PFSK-1 (cell line): ENCODE measurements at regions not wholly inside any gene's neighbourhood (a gene's known extent, or its start where the extent isn't known, plus 50 kb on each side); places are given as distances from the start of the nearest gene placed in this dataset.

Experiments
- POLR2AphosphoS5 ChIP-seq: IDR thresholded peaks from 2 replicates; pipeline ENCODE4 v1.6.1; 2012; ENCODE audit warnings: low read depth, mild to moderate bottlenecking, control low read depth, low read length, moderate library complexity
- TAF1 ChIP-seq: IDR thresholded peaks from 2 replicates; pipeline ENCODE4 v1.6.1; 2012; ENCODE audit warnings: low read length, control low read depth, borderline replicate concordance; ENCODE audit not compliant: insufficient read depth
- TF ChIP-seq, protein P1 (sequence below), 2 experiments: IDR thresholded peaks; 2 replicates each; pipeline versions ENCODE4 v1.6.1 to v1.8.0; 2011 to 2012; ENCODE audit warnings: low read depth in 2 of 2, low read length in 2 of 2, control low read depth in 1 of 2, inconsistent platforms in 1 of 2, mild to moderate bottlenecking in 1 of 2, moderate library complexity in 1 of 2; ENCODE audit not compliant: insufficient read depth in 1 of 2

DNA sequence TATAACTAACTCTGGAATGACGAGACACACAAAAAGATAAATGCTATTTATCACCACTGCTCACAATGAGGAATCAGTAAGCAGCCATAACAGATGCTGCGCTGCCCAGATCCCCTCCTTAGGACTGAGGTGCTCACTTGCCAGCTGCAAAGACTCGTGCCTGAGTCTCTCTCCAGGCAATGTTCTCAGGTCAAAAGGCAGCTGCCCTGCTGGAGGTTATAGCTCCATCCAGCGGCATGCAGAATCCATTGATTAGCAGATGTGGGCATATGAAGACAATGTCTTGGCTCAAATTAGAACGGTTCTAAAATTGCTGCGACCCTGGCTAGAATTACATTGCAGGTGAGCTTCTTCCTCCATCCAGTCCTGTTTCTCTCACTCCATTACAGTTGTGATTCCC is 328.2 kb upstream of the CHRM3 start:
- no peak for TF ChIP-seq POLR2AphosphoS5
- TF ChIP-seq, protein P1, sequence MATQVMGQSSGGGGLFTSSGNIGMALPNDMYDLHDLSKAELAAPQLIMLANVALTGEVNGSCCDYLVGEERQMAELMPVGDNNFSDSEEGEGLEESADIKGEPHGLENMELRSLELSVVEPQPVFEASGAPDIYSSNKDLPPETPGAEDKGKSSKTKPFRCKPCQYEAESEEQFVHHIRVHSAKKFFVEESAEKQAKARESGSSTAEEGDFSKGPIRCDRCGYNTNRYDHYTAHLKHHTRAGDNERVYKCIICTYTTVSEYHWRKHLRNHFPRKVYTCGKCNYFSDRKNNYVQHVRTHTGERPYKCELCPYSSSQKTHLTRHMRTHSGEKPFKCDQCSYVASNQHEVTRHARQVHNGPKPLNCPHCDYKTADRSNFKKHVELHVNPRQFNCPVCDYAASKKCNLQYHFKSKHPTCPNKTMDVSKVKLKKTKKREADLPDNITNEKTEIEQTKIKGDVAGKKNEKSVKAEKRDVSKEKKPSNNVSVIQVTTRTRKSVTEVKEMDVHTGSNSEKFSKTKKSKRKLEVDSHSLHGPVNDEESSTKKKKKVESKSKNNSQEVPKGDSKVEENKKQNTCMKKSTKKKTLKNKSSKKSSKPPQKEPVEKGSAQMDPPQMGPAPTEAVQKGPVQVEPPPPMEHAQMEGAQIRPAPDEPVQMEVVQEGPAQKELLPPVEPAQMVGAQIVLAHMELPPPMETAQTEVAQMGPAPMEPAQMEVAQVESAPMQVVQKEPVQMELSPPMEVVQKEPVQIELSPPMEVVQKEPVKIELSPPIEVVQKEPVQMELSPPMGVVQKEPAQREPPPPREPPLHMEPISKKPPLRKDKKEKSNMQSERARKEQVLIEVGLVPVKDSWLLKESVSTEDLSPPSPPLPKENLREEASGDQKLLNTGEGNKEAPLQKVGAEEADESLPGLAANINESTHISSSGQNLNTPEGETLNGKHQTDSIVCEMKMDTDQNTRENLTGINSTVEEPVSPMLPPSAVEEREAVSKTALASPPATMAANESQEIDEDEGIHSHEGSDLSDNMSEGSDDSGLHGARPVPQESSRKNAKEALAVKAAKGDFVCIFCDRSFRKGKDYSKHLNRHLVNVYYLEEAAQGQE (IDR thresholded peaks at IDR 0.05; ENCODE audit: insufficient read depth in 1 of 2, low read depth in 2 of 2, low read length in 2 of 2) = no peak
- no peak for TF ChIP-seq TAF1
